NCI-H2171 treated with DMSO at 0.1 percent for 48 hours (cell line): ENCODE measurements at regions not wholly inside any gene's neighbourhood (a gene's known extent, or its start where the extent isn't known, plus 50 kb on each side); places are given as distances from the start of the nearest gene placed in this dataset.

ENCODE experiments used
- DNase-seq: peaks from one replicate; lab custom pipeline; 2025; lab: John Stamatoyannopoulos, UW

GRCh38 chr15:94056314-94056713 lies 175.0 kb upstream of the MCTP2 start:
- DNase-seq: no peak

GRCh38 chr15:94053626-94054025 lies 177.7 kb upstream of the MCTP2 start:
- no peak for DNase-seq

- no peak for DNase-seq
Measured at GRCh38 chr15:94052711-94053110, 178.7 kb upstream of the MCTP2 start.

- DNase-seq: no peak
Measured at GRCh38 chr15:94047566-94047965, 183.8 kb upstream of the MCTP2 start.

GRCh38 chr15:94042180-94042928 lies 189.0 kb upstream of the MCTP2 start:
- DNase-seq: no peak

- DNase-seq: no peak
Measured at GRCh38 chr15:94041746-94042145, 189.6 kb upstream of the MCTP2 start.

- DNase-seq: no peak
Measured at GRCh38 chr15:94040541-94041248, 190.7 kb upstream of the MCTP2 start.

GRCh38 chr15:94036156-94036555 lies 195.2 kb upstream of the MCTP2 start:
- DNase-seq: no peak

GRCh38 chr15:94033683-94034020 lies 197.7 kb upstream of the MCTP2 start:
- DNase-seq: no peak

GRCh38 chr15:94033014-94033682 lies 198.2 kb upstream of the MCTP2 start:
- no peak for DNase-seq

GRCh38 chr15:94032571-94032970 lies 198.8 kb upstream of the MCTP2 start:
- DNase-seq: no peak

GRCh38 chr15:94031072-94031471 lies 200.3 kb upstream of the MCTP2 start:
- DNase-seq: no peak

GRCh38 chr15:94029495-94029894 lies 201.9 kb upstream of the MCTP2 start:
- no peak for DNase-seq

GRCh38 chr15:94028809-94029208 lies 202.6 kb upstream of the MCTP2 start:
- no peak for DNase-seq

- no peak for DNase-seq
Measured at GRCh38 chr15:94028121-94028520, 203.2 kb upstream of the MCTP2 start.

- DNase-seq: no peak
Measured at GRCh38 chr15:94027581-94027980, 203.8 kb upstream of the MCTP2 start.

GRCh38 chr15:94026458-94027304 lies 204.7 kb upstream of the MCTP2 start:
- no peak for DNase-seq

- DNase-seq: no peak
Measured at GRCh38 chr15:94023531-94023930, 207.8 kb upstream of the MCTP2 start.

GRCh38 chr15:94021621-94022320 lies 209.6 kb upstream of the MCTP2 start:
- DNase-seq: no peak

- DNase-seq: no peak
Measured at GRCh38 chr15:94019062-94019461, 212.3 kb upstream of the MCTP2 start.

- DNase-seq: no peak
Measured at GRCh38 chr15:94015324-94015723, 216.0 kb upstream of the MCTP2 start.
